ENCODE measurements at regions not wholly inside any gene's neighbourhood (a gene's known extent, or its start where the extent isn't known, plus 50 kb on each side); places are given as distances from the start of the nearest gene placed in this dataset.

DNA sequence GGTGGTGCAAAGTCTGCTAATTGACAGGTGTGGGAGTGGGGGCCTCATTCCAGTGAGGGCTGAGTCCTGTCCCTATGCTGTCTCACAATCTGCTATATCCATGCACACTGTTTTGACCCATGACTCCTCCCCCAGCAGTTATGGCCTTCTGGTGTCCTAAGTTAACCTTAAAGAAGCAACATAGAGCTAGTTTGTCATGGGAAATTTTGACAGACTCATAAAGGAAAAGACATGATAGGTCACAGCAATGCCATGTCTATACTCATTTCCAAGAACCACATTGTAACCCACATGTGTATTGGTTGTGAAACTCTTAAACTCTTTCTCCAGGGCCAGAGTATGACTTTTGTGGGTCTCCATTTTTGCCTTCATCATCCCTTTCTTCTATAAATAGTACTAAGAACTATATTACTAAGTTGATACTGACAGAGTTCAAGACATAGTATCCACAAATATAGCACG lies 78.2 kb upstream of the SLC1A4 start:
- DNase-seq (ENCODE audit: low read depth in 1 of 2, low spot score in 1 of 2) = no peak
- H3K4me3 ChIP-seq = no peak overlapping the region
- H3K36me3 ChIP-seq = no peaks in the 10 kb centered on the region
- no peaks in the 10 kb centered on the region for H3K9me3 ChIP-seq (ENCODE audit: low read depth)
- no peaks in the 10 kb centered on the region for H3K4me1 ChIP-seq (ENCODE audit: low read depth)
- TF ChIP-seq, protein P1, sequence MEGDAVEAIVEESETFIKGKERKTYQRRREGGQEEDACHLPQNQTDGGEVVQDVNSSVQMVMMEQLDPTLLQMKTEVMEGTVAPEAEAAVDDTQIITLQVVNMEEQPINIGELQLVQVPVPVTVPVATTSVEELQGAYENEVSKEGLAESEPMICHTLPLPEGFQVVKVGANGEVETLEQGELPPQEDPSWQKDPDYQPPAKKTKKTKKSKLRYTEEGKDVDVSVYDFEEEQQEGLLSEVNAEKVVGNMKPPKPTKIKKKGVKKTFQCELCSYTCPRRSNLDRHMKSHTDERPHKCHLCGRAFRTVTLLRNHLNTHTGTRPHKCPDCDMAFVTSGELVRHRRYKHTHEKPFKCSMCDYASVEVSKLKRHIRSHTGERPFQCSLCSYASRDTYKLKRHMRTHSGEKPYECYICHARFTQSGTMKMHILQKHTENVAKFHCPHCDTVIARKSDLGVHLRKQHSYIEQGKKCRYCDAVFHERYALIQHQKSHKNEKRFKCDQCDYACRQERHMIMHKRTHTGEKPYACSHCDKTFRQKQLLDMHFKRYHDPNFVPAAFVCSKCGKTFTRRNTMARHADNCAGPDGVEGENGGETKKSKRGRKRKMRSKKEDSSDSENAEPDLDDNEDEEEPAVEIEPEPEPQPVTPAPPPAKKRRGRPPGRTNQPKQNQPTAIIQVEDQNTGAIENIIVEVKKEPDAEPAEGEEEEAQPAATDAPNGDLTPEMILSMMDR (IDR thresholded peaks at IDR 0.05; ENCODE audit: low read depth, low read length) = no peak
- no peaks in the 10 kb centered on the region for H3K27me3 ChIP-seq
- H3K27ac ChIP-seq = no peak overlapping the region

GRCh38 chr2:64913357-64913869 lies 75.8 kb upstream of the SLC1A4 start:
- H3K27me3 ChIP-seq = no peaks in the 10 kb centered on the region
- H3K36me3 ChIP-seq = no peaks in the 10 kb centered on the region
- no peak overlapping the region for H3K27ac ChIP-seq
- peak in 1 of 2 donors; percentile 60 for DNase-seq (ENCODE audit: low read depth in 1 of 2, low spot score in 1 of 2)
- H3K4me3 ChIP-seq = no peak overlapping the region
- H3K9me3 ChIP-seq (ENCODE audit: low read depth) = no peaks in the 10 kb centered on the region
- TF ChIP-seq, protein P1 (IDR thresholded peaks at IDR 0.05; ENCODE audit: low read depth, low read length) = no peak
- H3K4me1 ChIP-seq (ENCODE audit: low read depth) = no peaks in the 10 kb centered on the region

- Histone ChIP-seq H3K27me3 (no peaks in the 10 kb centered on the region), H3K9me3 (ENCODE audit: low read depth) (no peaks in the 10 kb centered on the region)
- DNase-seq (ENCODE audit: low read depth in 1 of 2, low spot score in 1 of 2) = no peak
These were observed 75.0 kb upstream of the SLC1A4 start for GRCh38 chr2:64914247-64914646.

DNA sequence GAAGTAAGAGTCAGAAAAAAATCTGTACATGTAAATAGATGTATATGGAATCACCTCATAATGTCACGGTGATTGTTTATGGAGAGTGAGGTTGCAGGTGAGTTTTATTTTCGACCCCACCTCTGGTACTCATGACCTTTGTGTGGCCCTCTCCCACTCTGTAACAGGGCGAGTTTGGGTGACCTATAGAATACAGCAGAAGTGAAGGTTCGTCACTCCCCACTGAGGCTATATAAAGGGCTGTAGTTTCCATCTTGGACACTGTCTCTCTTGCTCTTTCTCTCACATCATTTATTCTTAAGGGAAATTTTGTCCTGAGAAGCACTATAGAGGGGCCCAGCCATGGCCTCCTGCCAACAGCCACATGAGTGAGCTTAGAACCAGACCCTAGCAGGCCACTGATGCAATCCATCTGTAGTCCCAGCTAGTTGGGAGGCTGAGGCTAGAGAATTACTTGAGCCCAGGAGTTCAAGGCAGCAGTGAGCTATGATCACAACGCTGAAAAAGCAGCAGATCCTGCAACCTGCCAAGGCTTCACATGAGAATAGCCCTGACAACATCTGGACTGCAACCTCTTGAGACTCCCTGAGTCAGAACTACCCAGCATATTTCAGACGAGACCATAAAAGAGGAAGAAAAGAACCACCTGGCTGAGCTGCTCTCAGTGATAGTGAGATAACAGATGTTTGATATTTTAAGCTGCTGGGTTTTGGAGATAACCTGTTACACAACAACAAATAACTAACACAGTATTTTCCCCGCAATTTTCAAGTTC lies 74.3 kb upstream of the SLC1A4 start:
- H3K9me3 ChIP-seq (ENCODE audit: low read depth) = no peaks in the 10 kb centered on the region
- TF ChIP-seq, protein P1 (IDR thresholded peaks at IDR 0.05; ENCODE audit: low read depth, low read length) = no peak
- H3K36me3 ChIP-seq = no peaks in the 10 kb centered on the region
- DNase-seq (ENCODE audit: low read depth in 1 of 2, low spot score in 1 of 2) = peak in 1 of 2 donors; percentile 17
- H3K27ac ChIP-seq = no peak overlapping the region
- H3K4me1 ChIP-seq (ENCODE audit: low read depth) = no peaks in the 10 kb centered on the region
- no peaks in the 10 kb centered on the region for H3K27me3 ChIP-seq
- no peak overlapping the region for H3K4me3 ChIP-seq

More at GRCh38 chr2:64914247-64914646, 75.0 kb upstream of the SLC1A4 start:
- Histone ChIP-seq H3K4me1 (ENCODE audit: low read depth) (no peaks in the 10 kb centered on the region), H3K27ac (no peak overlapping the region), H3K4me3 (no peak overlapping the region), H3K36me3 (no peaks in the 10 kb centered on the region)
- TF ChIP-seq, protein P1 (IDR thresholded peaks at IDR 0.05; ENCODE audit: low read depth, low read length) = no peak

- no peak overlapping the region for H3K27ac ChIP-seq
- H3K9me3 ChIP-seq (ENCODE audit: low read depth) = no peaks in the 10 kb centered on the region
- no peak for DNase-seq (ENCODE audit: low read depth in 1 of 2, low spot score in 1 of 2)
- no peaks in the 10 kb centered on the region for H3K36me3 ChIP-seq
- no peaks in the 10 kb centered on the region for H3K27me3 ChIP-seq
- TF ChIP-seq, protein P1 (IDR thresholded peaks at IDR 0.05; ENCODE audit: low read depth, low read length) = no peak
- H3K4me3 ChIP-seq = no peak overlapping the region
- no peaks in the 10 kb centered on the region for H3K4me1 ChIP-seq (ENCODE audit: low read depth)
These were observed 73.7 kb upstream of the SLC1A4 start for GRCh38 chr2:64915510-64915900.
